ENCODE measurements at regions not wholly inside any gene's neighbourhood (a gene's known extent, or its start where the extent isn't known, plus 50 kb on each side); places are given as distances from the start of the nearest gene placed in this dataset.

GRCh38 chr2:71804281-71804751 is 343.3 kb downstream of the CYP26B1 start:
- TF ChIP-seq CTCF (IDR thresholded peaks at IDR 0.05; ENCODE audit: low read length): no peak
- no peak for TF ChIP-seq EZH2phosphoT487 (IDR thresholded peaks at IDR 0.05; ENCODE audit: low read length)
- TF ChIP-seq EZH2 (optimal IDR thresholded peaks at IDR 0.05; ENCODE audit: low read depth, low read length): no peak

All from MM.1S (cell line).